Cardiac fibroblast (primary cell): ENCODE measurements at regions not wholly inside any gene's neighbourhood (a gene's known extent, or its start where the extent isn't known, plus 50 kb on each side); places are given as distances from the start of the nearest gene placed in this dataset.

Experiments
- DNase-seq, 2 donors: peaks; one replicate each; pipeline versions ENCODE4 v3.0.0 to v3.0.0-alpha.2; 2010; ENCODE audit warnings: low read depth in 2 of 2
- H3K4me3 ChIP-seq, 2 donors: replicated peaks in 1 of 2; 1 replicate in 1 of 2; 2 replicates in 1 of 2; pipeline ENCODE4 v1.5.1; 2011; ENCODE audit warnings: low read depth in 2 of 2, low read length in 2 of 2, mild to moderate bottlenecking in 2 of 2, moderate library complexity in 1 of 2
- CTCF ChIP-seq: IDR thresholded peaks from one replicate; pipeline ENCODE4 v1.5.1; 2011; ENCODE audit warnings: low read depth, mild to moderate bottlenecking, low read length, inconsistent platforms

GRCh38 chr20:17878069-17878911 is 90.3 kb downstream of the SNX5 start:
- DNase-seq: no peak
- no peak overlapping the region for H3K4me3 ChIP-seq
- TF ChIP-seq CTCF: no peak

GRCh38 chr20:17875981-17876385 is 92.6 kb downstream of the SNX5 start:
- no peak for TF ChIP-seq CTCF
- peak in 1 of 2 donors; percentile 39 for DNase-seq
- H3K4me3 ChIP-seq: no peak overlapping the region

GRCh38 chr20:17875106-17875980 is 93.3 kb downstream of the SNX5 start:
- DNase-seq: peak; percentile 53 to 97
- TF ChIP-seq CTCF: no peak
- H3K4me3 ChIP-seq: no peak overlapping the region

- TF ChIP-seq CTCF: no peak
- no peak for DNase-seq
- H3K4me3 ChIP-seq: no peak overlapping the region
Observed at GRCh38 chr20:17874271-17875105, 94.1 kb downstream of the SNX5 start.

GRCh38 chr20:17873410-17874270 is 95.0 kb downstream of the SNX5 start:
- no peak for TF ChIP-seq CTCF
- peak; percentile 82 to 98 for DNase-seq
- no peak overlapping the region for H3K4me3 ChIP-seq
